H9 (cell line): ENCODE measurements at regions not wholly inside any gene's neighbourhood (a gene's known extent, or its start where the extent isn't known, plus 50 kb on each side); places are given as distances from the start of the nearest gene placed in this dataset.

Experiments used
- DNase-seq: peaks from one replicate; pipeline ENCODE4 v3.0.0-alpha.2; 2017
- H2AFZ ChIP-seq: one replicate; pipeline ENCODE4 v1.6.1; 2013; ENCODE audit warnings: mild to moderate bottlenecking, low read length, control low read depth, moderate library complexity
- H2AK5ac ChIP-seq: 2 replicates; pipeline ENCODE4 v1.6.1; 2013; ENCODE audit warnings: low read length, control low read depth, mixed read lengths; ENCODE audit not compliant: insufficient read length
- H2BK120ac ChIP-seq: one replicate; pipeline ENCODE4 v1.6.1; 2013; ENCODE audit warnings: low read depth, mild to moderate bottlenecking, low read length, control low read depth, inconsistent platforms; ENCODE audit not compliant: poor library complexity, severe bottlenecking
- H2BK12ac ChIP-seq: 2 replicates; pipeline ENCODE4 v1.6.1; 2013; ENCODE audit warnings: low read length, control low read depth, mixed read lengths, low read depth; ENCODE audit not compliant: insufficient read length
- H2BK15ac ChIP-seq: 2 replicates; pipeline ENCODE4 v1.6.1; 2013; ENCODE audit warnings: low read depth, low read length, control low read depth
- H2BK20ac ChIP-seq: one replicate; pipeline ENCODE4 v1.6.1; 2013; ENCODE audit warnings: low read depth, mild to moderate bottlenecking, low read length, control low read depth, inconsistent platforms; ENCODE audit not compliant: poor library complexity, severe bottlenecking
- H2BK5ac ChIP-seq: 2 replicates; pipeline ENCODE4 v1.6.1; 2013; ENCODE audit warnings: low read length, control low read depth, mixed read lengths; ENCODE audit not compliant: insufficient read length
- H3K14ac ChIP-seq: 2 replicates; pipeline ENCODE4 v1.6.1; 2013; ENCODE audit warnings: low read length, control low read depth; ENCODE audit not compliant: insufficient read depth
- H3K18ac ChIP-seq: 2 replicates; pipeline ENCODE4 v1.6.1; 2013; ENCODE audit warnings: low read depth, mild to moderate bottlenecking, mixed read lengths, low read length, control low read depth; ENCODE audit not compliant: insufficient read length
- H3K23ac ChIP-seq: 2 replicates; pipeline ENCODE4 v1.6.1; 2013; ENCODE audit warnings: low read length, control low read depth, mixed read lengths, low read depth; ENCODE audit not compliant: insufficient read length
- H3K23me2 ChIP-seq: 2 replicates; pipeline ENCODE4 v1.6.1; 2013; ENCODE audit warnings: low read depth, mild to moderate bottlenecking, mixed read lengths, low read length, control low read depth; ENCODE audit not compliant: insufficient read length, poor library complexity, severe bottlenecking
- H3K27ac ChIP-seq: 2 replicates; pipeline ENCODE4 v1.5.1; 2013; ENCODE audit warnings: low read length, control low read depth, mixed read lengths, low read depth; ENCODE audit not compliant: insufficient read length
- H3K27me3 ChIP-seq: 2 replicates; pipeline ENCODE4 v1.6.1; 2013; ENCODE audit warnings: low read length, control low read depth, inconsistent platforms; ENCODE audit not compliant: insufficient read depth
- H3K4ac ChIP-seq: 2 replicates; pipeline ENCODE4 v1.6.1; 2013; ENCODE audit warnings: low read depth, mild to moderate bottlenecking, control low read depth, inconsistent platforms, low read length, moderate library complexity
- H3K4me1 ChIP-seq: 2 replicates; pipeline ENCODE4 v1.6.1; 2013; ENCODE audit warnings: low read length, control low read depth, inconsistent platforms; ENCODE audit not compliant: insufficient read depth
- H3K4me2 ChIP-seq: 2 replicates; pipeline ENCODE4 v1.6.1; 2013; ENCODE audit warnings: low read length, control low read depth, mixed read lengths; ENCODE audit not compliant: insufficient read length, insufficient read depth
- H3K56ac ChIP-seq: 2 replicates; pipeline ENCODE4 v1.6.1; 2013; ENCODE audit warnings: low read depth, mild to moderate bottlenecking, mixed read lengths, low read length, control low read depth; ENCODE audit not compliant: insufficient read length
- H3K79me1 ChIP-seq: 2 replicates; pipeline ENCODE4 v1.6.1; 2013; ENCODE audit warnings: low read depth, mild to moderate bottlenecking, moderate library complexity, low read length, control low read depth, inconsistent platforms; ENCODE audit not compliant: insufficient read depth, poor library complexity, severe bottlenecking
- H3K79me2 ChIP-seq: 2 replicates; pipeline ENCODE4 v1.6.1; 2013; ENCODE audit warnings: low read length, control low read depth, inconsistent platforms; ENCODE audit not compliant: insufficient read depth
- H3K9ac ChIP-seq: 2 replicates; pipeline ENCODE4 v1.6.1; 2013; ENCODE audit warnings: low read length, control low read depth, mixed read lengths; ENCODE audit not compliant: insufficient read length; ENCODE audit errors: extremely low read depth
- H3K9me3 ChIP-seq: one replicate; pipeline ENCODE4 v1.6.1; 2013; ENCODE audit warnings: low read depth, low read length, inconsistent platforms; ENCODE audit not compliant: control insufficient read depth
- H3T11ph ChIP-seq: one replicate; pipeline ENCODE4 v1.6.1; 2013; ENCODE audit warnings: mild to moderate bottlenecking, low read length, control low read depth, inconsistent platforms
- H4K20me1 ChIP-seq: one replicate; pipeline ENCODE4 v1.6.1; 2013; ENCODE audit not compliant: control insufficient read depth, insufficient read length, insufficient read depth
- H4K5ac ChIP-seq: 2 replicates; pipeline ENCODE4 v1.6.1; 2013; ENCODE audit warnings: low read depth, mild to moderate bottlenecking, mixed read lengths, low read length, control low read depth; ENCODE audit not compliant: insufficient read length
- H4K8ac ChIP-seq: replicated peaks from 2 replicates; pipeline ENCODE4 v1.6.1; 2013; ENCODE audit warnings: low read length, control low read depth, mixed read lengths, low read depth; ENCODE audit not compliant: insufficient read length
- H4K91ac ChIP-seq: 2 replicates; pipeline ENCODE4 v1.6.1; 2013; ENCODE audit warnings: low read depth, mild to moderate bottlenecking, moderate library complexity, mixed read lengths, low read length, control low read depth; ENCODE audit not compliant: insufficient read length
- H3K27ac Mint-ChIP-seq, 3 experiments: 2 replicates in 2 of 3; 3 replicates in 1 of 3; pipeline ENCODE4 v1.8.0; 2020 to 2021; ENCODE audit warnings: mixed read lengths in 3 of 3, mild to moderate bottlenecking in 1 of 3, moderate library complexity in 1 of 3
- H3K27me3 Mint-ChIP-seq: 2 replicates; pipeline ENCODE4 v1.8.0; 2021; ENCODE audit warnings: low read depth, mild to moderate bottlenecking, moderate library complexity, mixed read lengths
- H3K36me3 Mint-ChIP-seq, 3 experiments: 2 replicates in 2 of 3; 3 replicates in 1 of 3; pipeline ENCODE4 v1.8.0; 2020 to 2021; ENCODE audit warnings: low read depth in 3 of 3, mixed read lengths in 3 of 3; ENCODE audit not compliant: insufficient read depth in 1 of 3
- H3K4me1 Mint-ChIP-seq, 2 experiments: 2 replicates each; pipeline ENCODE4 v1.8.0; 2020; ENCODE audit warnings: mixed read lengths in 2 of 2
- H3K4me3 Mint-ChIP-seq, 2 experiments: 2 replicates in 1 of 2; 3 replicates in 1 of 2; pipeline ENCODE4 v1.8.0; 2020 to 2021; ENCODE audit warnings: mild to moderate bottlenecking in 2 of 2, mixed read lengths in 2 of 2, moderate library complexity in 1 of 2
- H3K9me3 Mint-ChIP-seq, 2 experiments: 2 replicates in 1 of 2; 3 replicates in 1 of 2; pipeline ENCODE4 v1.8.0; 2020; ENCODE audit warnings: mild to moderate bottlenecking in 2 of 2, mixed read lengths in 2 of 2, moderate library complexity in 1 of 2
- CTCF ChIP-seq: fragments of 200-600 bp; sonication (generic); conservative IDR thresholded peaks from 3 replicates; pipeline ENCODE4 v1.8.0; 2021; ENCODE audit warnings: antibody characterized with exemption, mild to moderate bottlenecking

DNA sequence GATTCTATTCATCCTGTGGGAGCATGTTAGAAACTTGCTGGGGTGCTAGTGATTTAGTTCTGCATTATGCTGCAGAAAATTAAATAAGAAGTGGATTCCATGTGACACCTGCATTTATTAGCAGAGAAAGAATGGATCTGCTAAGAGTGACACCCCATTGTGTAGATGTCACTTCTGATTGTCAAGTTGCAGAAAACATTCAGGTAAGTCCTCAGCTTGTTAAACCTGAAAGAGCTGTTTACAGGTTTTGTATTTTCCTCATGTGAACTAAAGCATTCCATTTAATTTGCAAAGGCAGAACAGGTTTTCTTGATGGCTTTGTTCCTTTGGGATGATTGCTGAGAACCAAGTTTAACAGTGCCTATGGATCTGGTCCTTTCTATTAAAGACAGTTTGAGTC lies 238.7 kb downstream of the ABCC12 start:
- no peaks in the 10 kb centered on the region; a peak in 2 of 7 replicates for H3K36me3 Mint-ChIP-seq
- no peak overlapping the region for H2BK15ac ChIP-seq
- no peak overlapping the region for H3K18ac ChIP-seq
- H3K14ac ChIP-seq: no peak overlapping the region
- no peaks in the 10 kb centered on the region for H3K27me3 ChIP-seq
- no peak overlapping the region for H3K4me2 ChIP-seq
- H2AFZ ChIP-seq: no peak overlapping the region
- H3K23me2 ChIP-seq: no peaks in the 10 kb centered on the region
- no peak overlapping the region for H3K23ac ChIP-seq
- no peak overlapping the region for H2BK20ac ChIP-seq
- no peak overlapping the region for H3K27ac Mint-ChIP-seq
- H3K4ac ChIP-seq: no peak overlapping the region
- H4K91ac ChIP-seq: no peak overlapping the region
- H2AK5ac ChIP-seq: no peak overlapping the region
- no peak overlapping the region for H3K56ac ChIP-seq
- no peak overlapping the region for H2BK120ac ChIP-seq
- H4K5ac ChIP-seq: no peak overlapping the region
- no peak overlapping the region for H2BK12ac ChIP-seq
- H3K9ac ChIP-seq: no peak overlapping the region
- H3T11ph ChIP-seq: no peak overlapping the region
- H4K20me1 ChIP-seq: no peaks in the 10 kb centered on the region
- no peaks in the 10 kb centered on the region for H3K79me2 ChIP-seq
- no peaks in the 10 kb centered on the region for H3K79me1 ChIP-seq
- no peaks in the 10 kb centered on the region for H3K9me3 ChIP-seq
- H3K27ac ChIP-seq: no peak overlapping the region
- H3K27me3 Mint-ChIP-seq: no peaks in the 10 kb centered on the region; the same call in 1 of the 2 replicates
- no peak for DNase-seq
- peaks cover 7 to 13% of the 10 kb centered on the region in 2 experiments; a peak in 4 of 5 replicates for H3K9me3 Mint-ChIP-seq
- H3K4me3 Mint-ChIP-seq: no peak overlapping the region
- H3K4me1 Mint-ChIP-seq: no peaks in the 10 kb centered on the region; a peak in 3 of 4 replicates
- no peak overlapping the region for H2BK5ac ChIP-seq
- H4K8ac ChIP-seq: no peak overlapping the region
- TF ChIP-seq CTCF: no peak
- no peaks in the 10 kb centered on the region for H3K4me1 ChIP-seq
